ENCODE measurements at regions not wholly inside any gene's neighbourhood (a gene's known extent, or its start where the extent isn't known, plus 50 kb on each side); places are given as distances from the start of the nearest gene placed in this dataset.
"Not testable (repeated sequence)": the region's sequence is repeated elsewhere in the genome, so short reads cannot be mapped to it uniquely, and the experiment has no call there.

GRCh38 chr6:60991427-60992028, 1294.5 kb downstream of the KHDRBS2 start:
- DNase-seq = no peak

GRCh38 chr6:60952500-60952899, 1333.5 kb downstream of the KHDRBS2 start:
- DNase-seq = no peak

- DNase-seq = not testable (repeated sequence)
Measured at GRCh38 chr6:60950221-60950923, 1335.7 kb downstream of the KHDRBS2 start.

- not testable (repeated sequence) for DNase-seq
Measured at GRCh38 chr6:60947416-60947815, 1338.6 kb downstream of the KHDRBS2 start.

GRCh38 chr6:60944803-60945202, 1341.2 kb downstream of the KHDRBS2 start:
- not testable (repeated sequence) for DNase-seq

- not testable (repeated sequence) for DNase-seq
Measured at GRCh38 chr6:60935970-60936369, 1350.1 kb downstream of the KHDRBS2 start.

- DNase-seq = not testable (repeated sequence)
Measured at GRCh38 chr6:60919652-60920051, 1366.4 kb downstream of the KHDRBS2 start.

GRCh38 chr6:60903860-60904259, 1382.2 kb downstream of the KHDRBS2 start:
- not testable (repeated sequence) for DNase-seq

GRCh38 chr6:60893374-60893773, 1392.7 kb downstream of the KHDRBS2 start:
- not testable (repeated sequence) for DNase-seq

- DNase-seq = no peak
Measured at GRCh38 chr6:60891606-60892005, 1394.4 kb downstream of the KHDRBS2 start.

- not testable (repeated sequence) for DNase-seq
Measured at GRCh38 chr6:60877396-60877795, 1408.6 kb downstream of the KHDRBS2 start.

- not testable (repeated sequence) for DNase-seq
Measured at GRCh38 chr6:60870779-60871178, 1415.2 kb downstream of the KHDRBS2 start.

- DNase-seq = no peak
Measured at GRCh38 chr6:60867548-60867947, 1418.5 kb downstream of the KHDRBS2 start.

- not testable (repeated sequence) for DNase-seq
Measured at GRCh38 chr6:60843175-60843982, 1442.6 kb downstream of the KHDRBS2 start.

GRCh38 chr6:60830726-60831125, 1455.3 kb downstream of the KHDRBS2 start:
- not testable (repeated sequence) for DNase-seq

GRCh38 chr6:60822597-60822996, 1463.4 kb downstream of the KHDRBS2 start:
- not testable (repeated sequence) for DNase-seq

GRCh38 chr6:60818072-60818471, 1468.0 kb downstream of the KHDRBS2 start:
- DNase-seq = not testable (repeated sequence)

- not testable (repeated sequence) for DNase-seq
Measured at GRCh38 chr6:60814784-60815183, 1471.2 kb downstream of the KHDRBS2 start.

GRCh38 chr6:60813897-60814596, 1472.0 kb downstream of the KHDRBS2 start:
- DNase-seq = not testable (repeated sequence)

- DNase-seq = not testable (repeated sequence)
Measured at GRCh38 chr6:60810216-60810615, 1475.8 kb downstream of the KHDRBS2 start.

GRCh38 chr6:60799146-60799545, 1486.9 kb downstream of the KHDRBS2 start:
- peak in 2 of 14 donors; percentile 8 to 13 for DNase-seq

- DNase-seq = not testable (repeated sequence)
Measured at GRCh38 chr6:60797831-60798230, 1488.2 kb downstream of the KHDRBS2 start.
